ENCODE measurements at regions not wholly inside any gene's neighbourhood (a gene's known extent, or its start where the extent isn't known, plus 50 kb on each side); places are given as distances from the start of the nearest gene placed in this dataset.

DNA sequence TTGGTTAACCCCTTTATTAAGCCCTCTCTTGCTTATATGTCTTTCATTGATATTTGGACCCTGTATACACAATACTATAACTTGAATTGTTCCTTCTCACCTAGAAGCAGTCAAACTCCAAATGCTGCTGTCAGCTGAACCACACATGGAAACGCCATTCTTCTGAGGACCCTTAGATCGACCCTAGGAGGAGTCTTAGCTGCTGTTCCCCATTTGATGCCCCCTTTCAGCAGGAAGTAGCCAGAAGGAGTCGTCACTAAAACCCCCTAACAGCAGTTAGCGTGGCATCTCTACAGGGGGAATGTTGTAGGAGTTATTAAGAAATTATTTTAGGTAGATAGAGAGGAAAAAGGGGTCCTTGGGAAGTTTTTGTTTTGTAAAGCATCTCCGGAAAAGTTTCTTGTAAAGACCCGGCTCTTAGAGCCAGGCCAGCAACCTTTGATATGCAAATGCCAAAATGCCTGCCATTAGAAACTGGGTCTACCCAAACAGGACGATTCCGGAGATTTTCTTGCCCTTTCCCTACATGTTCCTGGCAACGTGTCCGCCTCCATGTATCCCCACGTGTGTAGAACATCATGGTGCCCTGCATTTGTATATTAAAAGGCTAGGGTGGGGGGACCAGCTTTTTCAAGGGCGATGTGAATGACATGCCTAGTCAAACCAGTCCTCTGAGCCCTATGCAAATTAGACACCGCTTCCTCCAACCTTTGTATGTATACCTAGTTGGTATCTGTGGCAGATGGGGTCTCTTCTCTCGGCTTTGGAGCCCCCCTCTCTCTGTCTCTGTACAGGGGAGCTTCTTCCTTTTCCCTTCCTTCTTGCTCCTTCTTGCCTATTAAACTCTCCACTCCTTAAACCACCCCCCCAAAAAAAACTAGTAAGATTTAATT lies 638.4 kb upstream of the POU3F3 start:
- 43 to 44% methylated on average over 14 of the region's 14 CpGs for WGBS, 2 donors
- TF ChIP-seq, protein P1, sequence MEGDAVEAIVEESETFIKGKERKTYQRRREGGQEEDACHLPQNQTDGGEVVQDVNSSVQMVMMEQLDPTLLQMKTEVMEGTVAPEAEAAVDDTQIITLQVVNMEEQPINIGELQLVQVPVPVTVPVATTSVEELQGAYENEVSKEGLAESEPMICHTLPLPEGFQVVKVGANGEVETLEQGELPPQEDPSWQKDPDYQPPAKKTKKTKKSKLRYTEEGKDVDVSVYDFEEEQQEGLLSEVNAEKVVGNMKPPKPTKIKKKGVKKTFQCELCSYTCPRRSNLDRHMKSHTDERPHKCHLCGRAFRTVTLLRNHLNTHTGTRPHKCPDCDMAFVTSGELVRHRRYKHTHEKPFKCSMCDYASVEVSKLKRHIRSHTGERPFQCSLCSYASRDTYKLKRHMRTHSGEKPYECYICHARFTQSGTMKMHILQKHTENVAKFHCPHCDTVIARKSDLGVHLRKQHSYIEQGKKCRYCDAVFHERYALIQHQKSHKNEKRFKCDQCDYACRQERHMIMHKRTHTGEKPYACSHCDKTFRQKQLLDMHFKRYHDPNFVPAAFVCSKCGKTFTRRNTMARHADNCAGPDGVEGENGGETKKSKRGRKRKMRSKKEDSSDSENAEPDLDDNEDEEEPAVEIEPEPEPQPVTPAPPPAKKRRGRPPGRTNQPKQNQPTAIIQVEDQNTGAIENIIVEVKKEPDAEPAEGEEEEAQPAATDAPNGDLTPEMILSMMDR (IDR thresholded peaks at IDR 0.05; ENCODE audit: control extremely low read depth, extremely low read depth): no peak
- Histone ChIP-seq H3K9me3 (ENCODE audit: control insufficient read depth in 4 of 4, insufficient read depth in 3 of 4, low read length in 3 of 4) (peaks cover 0 to 3% (median 0%) of the 10 kb centered on the region in 4 donors), H3K4me3 (no peak overlapping the region), H3K27me3 (ENCODE audit: control insufficient read depth in 3 of 3, insufficient read depth in 3 of 3, low read length in 2 of 3) (no peaks in the 10 kb centered on the region), H3K27ac (ENCODE audit: low read depth in 1 of 2, low read length in 1 of 2) (no peak overlapping the region), H3K9ac (ENCODE audit: insufficient read depth in 1 of 2, low read length in 2 of 2) (no peak overlapping the region), H3K36me3 (ENCODE audit: control insufficient read depth in 4 of 4, insufficient read depth in 4 of 4, low read length in 4 of 4) (no peaks in the 10 kb centered on the region), H3K4me1 (ENCODE audit: control insufficient read depth in 5 of 5, insufficient read depth in 5 of 5, low read length in 5 of 5) (no peaks in the 10 kb centered on the region)
- DNase-seq (no peak), ATAC-seq (ENCODE audit: insufficient read depth, low FRiP score) (no peak)

DNA sequence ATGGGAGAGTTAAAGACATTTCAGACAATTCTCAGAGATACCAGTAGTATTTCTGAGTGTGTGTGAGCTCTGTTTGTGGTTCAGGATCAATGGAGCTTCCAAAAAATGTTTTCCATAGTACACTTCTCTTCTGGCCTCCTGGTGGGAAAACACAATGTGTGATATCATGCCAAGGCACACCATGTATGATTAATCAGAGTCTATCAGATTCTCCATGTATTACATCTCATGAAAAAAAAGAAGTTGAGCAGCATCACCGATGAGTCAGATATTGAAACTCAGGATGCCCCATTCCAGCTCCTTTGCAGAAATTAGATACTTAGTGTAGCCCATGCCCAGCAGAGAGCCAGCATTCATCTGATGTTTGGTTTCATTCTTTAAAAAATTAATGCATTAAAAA lies 620.3 kb upstream of the POU3F3 start:
- H3K27ac ChIP-seq (ENCODE audit: low read depth in 1 of 2, low read length in 1 of 2): no peak overlapping the region
- WGBS, 2 donors: 94 to 96% methylated on average over 1 of the region's 1 CpG
- ATAC-seq (ENCODE audit: insufficient read depth, low FRiP score): no peak
- H3K9me3 ChIP-seq (ENCODE audit: control insufficient read depth in 4 of 4, insufficient read depth in 3 of 4, low read length in 3 of 4): no peaks in the 10 kb centered on the region
- H3K36me3 ChIP-seq (ENCODE audit: control insufficient read depth in 4 of 4, insufficient read depth in 4 of 4, low read length in 4 of 4): no peaks in the 10 kb centered on the region
- TF ChIP-seq, protein P1 (IDR thresholded peaks at IDR 0.05; ENCODE audit: control extremely low read depth, extremely low read depth): no peak
- no peaks in the 10 kb centered on the region for H3K4me1 ChIP-seq (ENCODE audit: control insufficient read depth in 5 of 5, insufficient read depth in 5 of 5, low read length in 5 of 5)
- no peak for DNase-seq
- H3K4me3 ChIP-seq: no peak overlapping the region
- H3K27me3 ChIP-seq (ENCODE audit: control insufficient read depth in 3 of 3, insufficient read depth in 3 of 3, low read length in 2 of 3): no peaks in the 10 kb centered on the region
- no peak overlapping the region for H3K9ac ChIP-seq (ENCODE audit: insufficient read depth in 1 of 2, low read length in 2 of 2)

DNA sequence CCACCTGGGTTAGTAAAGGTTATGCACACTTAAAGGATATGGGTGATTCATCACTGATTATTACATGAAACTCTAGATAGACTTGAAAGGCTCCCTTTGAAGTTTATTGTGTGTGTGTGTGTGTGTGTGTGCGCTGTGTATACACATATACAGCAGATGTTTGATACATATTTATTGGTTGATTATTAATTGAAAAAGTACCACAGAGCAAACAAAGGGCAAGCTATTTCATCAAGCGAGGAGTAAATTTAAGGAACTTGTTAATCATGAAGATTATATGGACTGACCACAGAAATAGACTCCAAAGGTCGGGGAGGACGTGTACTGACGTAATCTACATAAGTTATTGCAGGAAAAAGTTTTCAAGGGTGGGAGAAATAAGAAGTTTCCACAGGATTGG lies 617.4 kb upstream of the POU3F3 start:
- WGBS, 2 donors: 75 to 76% methylated on average over 5 of the region's 5 CpGs

More for the DNA sequence above, 617.4 kb upstream of the POU3F3 start:
- no peak overlapping the region for H3K9ac ChIP-seq (ENCODE audit: insufficient read depth in 1 of 2, low read length in 2 of 2)
- no peak overlapping the region for H3K4me3 ChIP-seq
- no peak for ATAC-seq (ENCODE audit: insufficient read depth, low FRiP score)
- H3K9me3 ChIP-seq (ENCODE audit: control insufficient read depth in 4 of 4, insufficient read depth in 3 of 4, low read length in 3 of 4): peaks cover 0 to 5% (median 0%) of the 10 kb centered on the region in 4 donors
- H3K4me1 ChIP-seq (ENCODE audit: control insufficient read depth in 5 of 5, insufficient read depth in 5 of 5, low read length in 5 of 5): no peaks in the 10 kb centered on the region
- TF ChIP-seq, protein P1 (IDR thresholded peaks at IDR 0.05; ENCODE audit: control extremely low read depth, extremely low read depth): no peak
- H3K27ac ChIP-seq (ENCODE audit: low read depth in 1 of 2, low read length in 1 of 2): no peak overlapping the region
- no peaks in the 10 kb centered on the region for H3K27me3 ChIP-seq (ENCODE audit: control insufficient read depth in 3 of 3, insufficient read depth in 3 of 3, low read length in 2 of 3)
- DNase-seq: no peak
- no peaks in the 10 kb centered on the region for H3K36me3 ChIP-seq (ENCODE audit: control insufficient read depth in 4 of 4, insufficient read depth in 4 of 4, low read length in 4 of 4)
